HEK293 (cell line): ENCODE measurements at regions not wholly inside any gene's neighbourhood (a gene's known extent, or its start where the extent isn't known, plus 50 kb on each side); places are given as distances from the start of the nearest gene placed in this dataset.

Source experiments
- CTCF ChIA-PET: fragments of 350-600 bp; formaldehyde crosslinking; extraction: SDS; loops from one replicate; lab custom pipeline; 2021; ENCODE audit warnings: antibody characterized with exemption; lab: Yijun Ruan, JAX
- POLR2A ChIA-PET: fragments of 300-600 bp; formaldehyde crosslinking; extraction: SDS; loops from one replicate; lab custom pipeline; 2020; ENCODE audit warnings: antibody characterized with exemption, inconsistent platforms; lab: Yijun Ruan, JAX
- H3K27ac ChIP-seq: fragments of 200-500 bp; sonication (Bioruptor generic); 2 replicates; pipeline ENCODE4 v1.5.1; 2014; ENCODE audit warnings: low read depth, low read length, control low read depth, inconsistent platforms; ENCODE audit errors: extremely low read depth
- H3K36me3 ChIP-seq, 2 experiments: fragments of 200-500 bp in 1 of 2; sonication (Bioruptor generic) in 1 of 2; 1 replicate in 1 of 2; 2 replicates in 1 of 2; pipeline ENCODE4 v1.5.1; 2014 to 2017; ENCODE audit warnings: inconsistent platforms in 2 of 2, low read length in 2 of 2; ENCODE audit not compliant: control insufficient read depth in 2 of 2, insufficient read depth in 1 of 2
- H3K4me1 ChIP-seq: fragments of 200-500 bp; sonication (Bioruptor generic); 2 replicates; pipeline ENCODE4 v1.5.1; 2014; ENCODE audit warnings: mild to moderate bottlenecking, low read length, inconsistent platforms; ENCODE audit not compliant: control insufficient read depth, insufficient read depth
- H3K4me3 ChIP-seq: 2 replicates; pipeline ENCODE4 v1.5.1; 2011; ENCODE audit warnings: low read depth, mild to moderate bottlenecking, control low read depth, low read length, moderate library complexity
- H3K9me3 ChIP-seq: fragments of 200-500 bp; sonication (Bioruptor generic); 2 replicates; pipeline ENCODE4 v1.5.1; 2014; ENCODE audit warnings: low read depth, low read length, inconsistent platforms; ENCODE audit not compliant: control insufficient read depth, insufficient read depth
- BCL11B ChIP-seq: fragments of 450-650 bp; formaldehyde crosslinking; IDR thresholded peaks from 2 replicates; pipeline ENCODE4 v1.5.1; 2016; ENCODE audit warnings: low read depth, missing biosample characterization, missing genetic modification characterization
- HIC1 ChIP-seq: fragments of 450-650 bp; formaldehyde crosslinking; IDR thresholded peaks from 2 replicates; pipeline ENCODE4 v1.5.1; 2016; ENCODE audit warnings: missing biosample characterization, missing genetic modification characterization
- IKZF3 ChIP-seq: fragments of 450-650 bp; IDR thresholded peaks from 2 replicates; pipeline ENCODE4 v1.5.0; 2018; ENCODE audit warnings: missing biosample characterization, mild to moderate bottlenecking, missing genetic modification characterization, moderate library complexity
- PBX3 ChIP-seq: sonication (generic); formaldehyde crosslinking; IDR thresholded peaks from 2 replicates; pipeline ENCODE4 v1.8.1; 2022; ENCODE audit warnings: mild to moderate bottlenecking, moderate library complexity, missing genetic modification reagents
- PRDM4 ChIP-seq: fragments of 450-650 bp; formaldehyde crosslinking; IDR thresholded peaks from 2 replicates; pipeline ENCODE4 v1.5.1; 2017; ENCODE audit warnings: missing biosample characterization, missing genetic modification characterization
- TSHZ1 ChIP-seq: fragments of 450-650 bp; formaldehyde crosslinking; IDR thresholded peaks from 2 replicates; pipeline ENCODE4 v1.5.1; 2016; ENCODE audit warnings: missing biosample characterization, missing genetic modification characterization, borderline replicate concordance
- ZNF37A ChIP-seq: fragments of 450-650 bp; IDR thresholded peaks from 2 replicates; pipeline ENCODE4 v1.5.1; 2018; ENCODE audit warnings: missing biosample characterization, missing genetic modification characterization
- ZNF394 ChIP-seq: fragments of 450-650 bp; formaldehyde crosslinking; IDR thresholded peaks from 2 replicates; pipeline ENCODE4 v1.5.1; 2016; ENCODE audit warnings: missing biosample characterization, missing genetic modification characterization, mild to moderate bottlenecking, moderate library complexity, borderline replicate concordance
- ZNF514 ChIP-seq: fragments of 450-650 bp; formaldehyde crosslinking; IDR thresholded peaks from 2 replicates; pipeline ENCODE4 v1.5.1; 2016; ENCODE audit warnings: missing biosample characterization, missing genetic modification characterization
- ZNF544 ChIP-seq: fragments of 450-650 bp; formaldehyde crosslinking; IDR thresholded peaks from 2 replicates; pipeline ENCODE4 v1.5.0; 2017; ENCODE audit warnings: missing biosample characterization, missing genetic modification characterization
- ZSCAN23 ChIP-seq: fragments of 450-650 bp; formaldehyde crosslinking; IDR thresholded peaks from 2 replicates; pipeline ENCODE4 v1.5.1; 2016; ENCODE audit warnings: missing biosample characterization, missing genetic modification characterization
- TF ChIP-seq, protein P1 (sequence below): fragments of 450-650 bp; IDR thresholded peaks from 2 replicates; pipeline ENCODE4 v1.5.1; 2018; ENCODE audit warnings: missing biosample characterization, missing genetic modification characterization
- TF ChIP-seq, protein P2 (sequence below): fragments of 450-650 bp; formaldehyde crosslinking; IDR thresholded peaks from 2 replicates; pipeline ENCODE4 v1.5.1; 2016; ENCODE audit warnings: missing biosample characterization, missing genetic modification characterization
- TF ChIP-seq, protein P3 (sequence below): fragments of 450-650 bp; formaldehyde crosslinking; IDR thresholded peaks from 2 replicates; pipeline ENCODE4 v1.5.1; 2016; ENCODE audit warnings: missing biosample characterization, missing genetic modification characterization

- no peaks in the 10 kb centered on the region for H3K36me3 ChIP-seq
- ChIA-PET POLR2A (no interaction called here), CTCF (no interaction called here)
- no peak overlapping the region for H3K4me3 ChIP-seq
- H3K27ac ChIP-seq = no peak overlapping the region
- no peaks in the 10 kb centered on the region for H3K4me1 ChIP-seq
- TF ChIP-seq, protein P1, sequence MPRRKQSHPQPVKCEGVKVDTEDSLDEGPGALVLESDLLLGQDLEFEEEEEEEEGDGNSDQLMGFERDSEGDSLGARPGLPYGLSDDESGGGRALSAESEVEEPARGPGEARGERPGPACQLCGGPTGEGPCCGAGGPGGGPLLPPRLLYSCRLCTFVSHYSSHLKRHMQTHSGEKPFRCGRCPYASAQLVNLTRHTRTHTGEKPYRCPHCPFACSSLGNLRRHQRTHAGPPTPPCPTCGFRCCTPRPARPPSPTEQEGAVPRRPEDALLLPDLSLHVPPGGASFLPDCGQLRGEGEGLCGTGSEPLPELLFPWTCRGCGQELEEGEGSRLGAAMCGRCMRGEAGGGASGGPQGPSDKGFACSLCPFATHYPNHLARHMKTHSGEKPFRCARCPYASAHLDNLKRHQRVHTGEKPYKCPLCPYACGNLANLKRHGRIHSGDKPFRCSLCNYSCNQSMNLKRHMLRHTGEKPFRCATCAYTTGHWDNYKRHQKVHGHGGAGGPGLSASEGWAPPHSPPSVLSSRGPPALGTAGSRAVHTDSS (tag by site-specific recombination) = no peak
- TF ChIP-seq, protein P2, sequence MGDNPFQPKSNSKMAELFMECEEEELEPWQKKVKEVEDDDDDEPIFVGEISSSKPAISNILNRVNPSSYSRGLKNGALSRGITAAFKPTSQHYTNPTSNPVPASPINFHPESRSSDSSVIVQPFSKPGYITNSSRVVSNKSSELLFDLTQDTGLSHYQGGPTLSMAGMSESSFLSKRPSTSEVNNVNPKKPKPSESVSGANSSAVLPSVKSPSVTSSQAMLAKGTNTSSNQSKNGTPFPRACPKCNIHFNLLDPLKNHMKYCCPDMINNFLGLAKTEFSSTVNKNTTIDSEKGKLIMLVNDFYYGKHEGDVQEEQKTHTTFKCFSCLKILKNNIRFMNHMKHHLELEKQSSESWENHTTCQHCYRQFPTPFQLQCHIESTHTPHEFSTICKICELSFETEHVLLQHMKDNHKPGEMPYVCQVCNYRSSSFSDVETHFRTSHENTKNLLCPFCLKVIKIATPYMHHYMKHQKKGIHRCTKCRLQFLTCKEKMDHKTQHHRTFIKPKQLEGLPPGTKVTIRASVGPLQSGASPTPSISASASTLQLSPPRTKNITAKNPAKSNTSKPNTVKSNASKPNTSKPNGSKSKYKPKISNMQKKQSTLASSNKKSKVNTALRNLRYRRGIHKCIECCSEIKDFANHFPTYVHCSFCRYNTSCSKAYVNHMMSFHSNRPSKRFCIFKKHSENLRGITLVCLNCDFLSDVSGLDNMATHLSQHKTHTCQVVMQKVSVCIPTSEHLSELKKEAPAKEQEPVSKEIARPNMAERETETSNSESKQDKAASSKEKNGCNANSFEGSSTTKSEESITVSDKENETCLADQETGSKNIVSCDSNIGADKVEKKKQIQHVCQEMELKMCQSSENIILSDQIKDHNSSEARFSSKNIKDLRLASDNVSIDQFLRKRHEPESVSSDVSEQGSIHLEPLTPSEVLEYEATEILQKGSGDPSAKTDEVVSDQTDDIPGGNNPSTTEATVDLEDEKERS (tag by site-specific recombination) = no peak
- TF ChIP-seq ZSCAN23 (tag by site-specific recombination) (no peak), BCL11B (tag by site-specific recombination) (no peak), TSHZ1 (tag by site-specific recombination) (no peak), ZNF514 (tag by site-specific recombination) (no peak), PRDM4 (no peak), ZNF394 (no peak), HIC1 (no peak), ZNF37A (tag by site-specific recombination) (no peak), IKZF3 (tag by site-specific recombination) (no peak), PBX3 (CRISPR knock-in tag) (no peak), ZNF544 (tag by site-specific recombination) (no peak)
- TF ChIP-seq, protein P3, sequence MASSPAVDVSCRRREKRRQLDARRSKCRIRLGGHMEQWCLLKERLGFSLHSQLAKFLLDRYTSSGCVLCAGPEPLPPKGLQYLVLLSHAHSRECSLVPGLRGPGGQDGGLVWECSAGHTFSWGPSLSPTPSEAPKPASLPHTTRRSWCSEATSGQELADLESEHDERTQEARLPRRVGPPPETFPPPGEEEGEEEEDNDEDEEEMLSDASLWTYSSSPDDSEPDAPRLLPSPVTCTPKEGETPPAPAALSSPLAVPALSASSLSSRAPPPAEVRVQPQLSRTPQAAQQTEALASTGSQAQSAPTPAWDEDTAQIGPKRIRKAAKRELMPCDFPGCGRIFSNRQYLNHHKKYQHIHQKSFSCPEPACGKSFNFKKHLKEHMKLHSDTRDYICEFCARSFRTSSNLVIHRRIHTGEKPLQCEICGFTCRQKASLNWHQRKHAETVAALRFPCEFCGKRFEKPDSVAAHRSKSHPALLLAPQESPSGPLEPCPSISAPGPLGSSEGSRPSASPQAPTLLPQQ (tag by site-specific recombination) = no peak
- no peaks in the 10 kb centered on the region for H3K9me3 ChIP-seq
These were observed 344.1 kb upstream of the PDE3A start for GRCh38 chr12:20024194-20024593.
